Uterus (tissue), 2 donors: ENCODE measurements at regions not wholly inside any gene's neighbourhood (a gene's known extent, or its start where the extent isn't known, plus 50 kb on each side); places are given as distances from the start of the nearest gene placed in this dataset.
"Not testable (repeated sequence)": the region's sequence is repeated elsewhere in the genome, so short reads cannot be mapped to it uniquely, and the experiment has no call there.

Experiments used
- POLR2A ChIP-seq, 2 donors: fragments of 450-650 bp; IDR thresholded peaks; one replicate each; pipeline ENCODE4 v1.6.1; 2016; ENCODE audit warnings: antibody characterized with exemption in 2 of 2, mild to moderate bottlenecking in 1 of 2, moderate library complexity in 1 of 2
- TF ChIP-seq, protein P1 (sequence below), 4 experiments: fragments of 200-600 bp in 2 of 4; fragments of 450-650 bp in 2 of 4; sonication (generic) in 2 of 4; IDR thresholded peaks; one replicate each; pipeline ENCODE4 v1.5.1; 2016 to 2019; ENCODE audit warnings: antibody characterized with exemption in 4 of 4, mild to moderate bottlenecking in 2 of 4, moderate library complexity in 1 of 4

DNA sequence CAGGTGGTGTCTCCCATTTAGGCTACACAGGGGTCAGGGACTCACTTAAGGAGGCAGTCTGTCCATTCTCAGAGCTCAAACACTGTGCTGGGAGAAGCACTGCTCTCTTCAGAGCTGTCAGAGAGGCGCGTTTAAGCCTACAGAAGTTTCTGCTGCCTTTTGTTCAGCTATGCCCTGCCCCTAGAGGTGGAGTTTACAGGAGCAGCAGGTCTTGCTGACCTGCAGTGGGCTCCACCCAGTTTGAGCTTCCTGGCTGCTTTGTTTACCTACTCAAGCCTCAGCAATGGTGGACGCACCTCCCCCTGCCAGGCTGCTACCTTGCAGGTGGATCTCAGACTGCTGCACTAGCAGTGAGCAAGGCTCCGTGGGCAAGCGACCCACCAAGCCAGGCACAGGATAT lies 260.1 kb downstream of the MEF2C start:
- TF ChIP-seq, protein P1, sequence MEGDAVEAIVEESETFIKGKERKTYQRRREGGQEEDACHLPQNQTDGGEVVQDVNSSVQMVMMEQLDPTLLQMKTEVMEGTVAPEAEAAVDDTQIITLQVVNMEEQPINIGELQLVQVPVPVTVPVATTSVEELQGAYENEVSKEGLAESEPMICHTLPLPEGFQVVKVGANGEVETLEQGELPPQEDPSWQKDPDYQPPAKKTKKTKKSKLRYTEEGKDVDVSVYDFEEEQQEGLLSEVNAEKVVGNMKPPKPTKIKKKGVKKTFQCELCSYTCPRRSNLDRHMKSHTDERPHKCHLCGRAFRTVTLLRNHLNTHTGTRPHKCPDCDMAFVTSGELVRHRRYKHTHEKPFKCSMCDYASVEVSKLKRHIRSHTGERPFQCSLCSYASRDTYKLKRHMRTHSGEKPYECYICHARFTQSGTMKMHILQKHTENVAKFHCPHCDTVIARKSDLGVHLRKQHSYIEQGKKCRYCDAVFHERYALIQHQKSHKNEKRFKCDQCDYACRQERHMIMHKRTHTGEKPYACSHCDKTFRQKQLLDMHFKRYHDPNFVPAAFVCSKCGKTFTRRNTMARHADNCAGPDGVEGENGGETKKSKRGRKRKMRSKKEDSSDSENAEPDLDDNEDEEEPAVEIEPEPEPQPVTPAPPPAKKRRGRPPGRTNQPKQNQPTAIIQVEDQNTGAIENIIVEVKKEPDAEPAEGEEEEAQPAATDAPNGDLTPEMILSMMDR (IDR thresholded peaks at IDR 0.05): not testable (repeated sequence)
- TF ChIP-seq POLR2A (IDR thresholded peaks at IDR 0.05): not testable (repeated sequence)
